ENCODE measurements at regions not wholly inside any gene's neighbourhood (a gene's known extent, or its start where the extent isn't known, plus 50 kb on each side); places are given as distances from the start of the nearest gene placed in this dataset.

DNA sequence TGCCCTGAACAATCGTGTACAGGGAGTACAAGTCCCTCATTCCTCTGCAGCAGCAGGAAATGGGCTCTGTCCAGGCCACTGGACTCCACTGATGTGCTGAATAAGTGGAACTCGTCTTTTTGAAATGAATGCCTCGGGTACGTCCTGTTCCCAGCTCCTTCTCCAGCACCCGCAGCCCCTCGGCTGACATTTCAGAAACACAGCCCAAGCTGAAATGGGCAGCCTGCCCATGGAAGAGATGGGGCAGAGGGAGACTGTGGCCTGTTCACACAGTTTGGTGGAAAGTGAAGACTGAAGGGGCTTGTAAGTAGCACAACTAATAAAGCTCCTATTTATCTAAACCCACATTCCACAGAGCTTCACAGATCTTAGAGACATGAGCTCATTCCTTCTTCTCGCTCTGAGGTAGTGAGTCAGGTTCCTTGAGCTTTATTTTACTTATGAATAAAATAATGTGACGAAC, 498.6 kb downstream of the TXNL1 start:
- H3K4me3 ChIP-seq (ENCODE audit: low read depth, low read length): no peak overlapping the region

DNA sequence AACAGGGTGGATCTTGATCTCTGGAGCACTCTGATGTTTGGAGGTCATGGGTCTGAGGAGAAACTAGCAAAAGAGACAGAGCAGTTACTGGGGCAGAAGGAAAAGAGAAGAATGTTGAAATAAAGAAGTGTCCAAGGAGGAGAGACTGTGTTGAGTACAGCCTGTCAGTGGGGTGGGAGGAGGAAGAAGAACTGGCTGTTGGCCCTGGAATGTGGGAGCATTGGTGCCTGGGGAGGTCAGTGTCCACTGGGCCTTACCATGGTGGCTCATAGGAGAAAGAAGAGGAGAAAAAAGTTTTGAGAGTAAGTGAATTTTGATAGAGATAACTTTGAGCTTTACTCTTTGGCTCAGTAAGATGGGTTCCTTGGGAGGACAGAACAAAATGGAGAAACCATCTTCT, 499.0 kb downstream of the TXNL1 start:
- no peak overlapping the region for H3K4me3 ChIP-seq (ENCODE audit: low read depth, low read length)

DNA sequence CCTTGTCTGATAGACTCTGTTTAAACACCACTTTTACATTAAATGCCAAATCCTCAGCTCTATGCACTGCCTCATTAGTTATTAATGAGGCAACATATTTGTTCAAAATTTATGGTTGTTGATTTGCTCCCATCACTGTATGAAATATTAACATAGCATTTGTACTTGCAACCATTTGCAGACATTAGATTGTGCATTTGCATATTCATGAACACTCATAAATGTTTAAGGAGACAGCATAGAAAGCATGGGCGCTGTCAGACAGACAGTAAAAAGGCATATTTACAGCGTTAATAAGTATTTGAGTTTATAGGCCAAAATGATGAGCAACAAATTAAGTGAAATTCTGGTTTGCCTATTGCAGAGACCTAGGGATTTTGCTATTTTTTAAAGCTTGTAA, 502.3 kb downstream of the TXNL1 start:
- H3K4me3 ChIP-seq (ENCODE audit: low read depth, low read length): no peak overlapping the region

DNA sequence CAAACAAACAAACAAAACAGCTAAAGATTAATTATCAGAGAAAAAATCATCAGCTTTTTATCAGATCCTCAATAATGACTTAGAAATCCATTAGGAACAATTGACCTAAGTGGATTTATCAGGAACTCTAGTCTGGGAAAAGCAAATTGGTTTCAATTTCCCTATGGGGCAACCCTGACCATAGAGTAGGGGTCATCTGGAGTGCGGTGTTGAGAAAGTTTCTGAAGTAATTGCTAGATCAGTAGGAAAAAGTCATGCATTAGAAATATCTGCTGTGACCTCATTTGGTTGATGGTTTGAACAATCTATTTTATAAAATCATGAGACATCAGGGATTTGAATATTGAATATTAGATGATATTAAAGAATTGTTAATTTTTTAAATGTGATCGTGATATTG, 507.9 kb downstream of the TXNL1 start:
- no peak overlapping the region for H3K4me3 ChIP-seq (ENCODE audit: low read depth, low read length)

DNA sequence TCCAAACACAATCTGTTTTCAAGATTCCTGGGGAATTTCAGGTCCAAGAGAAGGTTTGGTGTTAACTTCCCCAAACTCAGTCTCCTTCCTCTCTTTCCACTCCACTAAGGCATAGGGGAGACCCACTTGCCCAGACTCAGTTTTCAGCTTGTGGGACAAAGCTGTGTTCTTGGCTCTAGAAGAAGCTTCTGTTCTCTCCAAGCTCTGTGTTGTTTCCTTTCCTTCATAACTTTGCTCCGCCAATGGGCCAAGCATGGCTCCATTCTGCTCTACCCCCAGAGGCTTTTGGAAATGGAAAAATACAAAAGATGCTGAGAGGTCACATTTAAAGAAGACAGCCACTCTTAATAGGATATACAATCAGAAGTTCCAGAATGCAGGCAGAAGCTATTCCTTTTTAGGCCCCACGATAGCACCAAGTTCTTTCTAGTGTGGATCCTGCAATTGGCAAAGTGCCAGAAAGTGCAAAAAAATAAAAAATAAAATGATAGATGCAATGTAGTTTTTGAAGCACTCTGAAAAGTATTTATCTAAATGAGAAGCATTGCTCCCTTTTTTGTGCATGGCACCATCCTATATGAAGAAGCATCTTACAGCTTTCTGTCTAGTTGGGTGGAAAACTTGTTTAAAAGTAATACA, 510.1 kb downstream of the TXNL1 start:
- H3K4me3 ChIP-seq (ENCODE audit: low read depth, low read length): no peak overlapping the region

DNA sequence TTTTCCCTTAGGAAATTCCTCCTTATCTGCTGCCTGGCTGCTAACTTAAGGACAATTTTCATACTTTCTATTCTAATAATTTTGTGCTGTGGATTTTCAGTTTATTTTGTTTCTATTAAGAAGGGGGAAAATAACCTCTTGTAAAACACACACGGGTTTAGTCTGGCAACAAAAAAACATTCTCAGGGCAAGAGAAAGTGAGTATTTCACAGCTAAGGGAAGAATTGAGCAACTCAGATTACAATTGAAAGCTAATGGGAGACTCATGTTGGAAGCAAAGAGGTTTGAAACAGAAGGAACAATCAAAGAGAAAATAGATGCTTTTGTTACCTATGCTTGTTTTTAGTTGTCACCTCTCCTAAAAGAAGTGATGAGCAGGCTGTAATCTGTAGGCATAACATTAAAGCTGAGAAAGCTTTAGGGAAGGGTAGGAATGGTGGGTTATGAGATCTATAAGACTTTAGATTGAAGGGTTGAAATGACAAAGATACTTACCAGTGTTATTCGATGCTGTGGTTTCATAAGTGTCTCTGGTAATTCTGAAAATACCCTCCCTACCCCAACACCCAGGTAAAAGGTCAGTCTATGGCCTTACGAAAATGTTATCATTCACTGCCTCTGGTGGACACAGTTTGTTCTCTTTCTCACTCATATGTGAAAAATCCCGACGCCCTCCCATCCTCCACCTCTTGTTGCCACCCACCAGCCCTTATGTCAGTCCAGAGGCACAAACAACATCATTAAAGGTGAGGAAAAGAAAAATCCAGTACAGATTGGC, 510.9 kb downstream of the TXNL1 start:
- H3K4me3 ChIP-seq (ENCODE audit: low read depth, low read length): no peak overlapping the region

DNA sequence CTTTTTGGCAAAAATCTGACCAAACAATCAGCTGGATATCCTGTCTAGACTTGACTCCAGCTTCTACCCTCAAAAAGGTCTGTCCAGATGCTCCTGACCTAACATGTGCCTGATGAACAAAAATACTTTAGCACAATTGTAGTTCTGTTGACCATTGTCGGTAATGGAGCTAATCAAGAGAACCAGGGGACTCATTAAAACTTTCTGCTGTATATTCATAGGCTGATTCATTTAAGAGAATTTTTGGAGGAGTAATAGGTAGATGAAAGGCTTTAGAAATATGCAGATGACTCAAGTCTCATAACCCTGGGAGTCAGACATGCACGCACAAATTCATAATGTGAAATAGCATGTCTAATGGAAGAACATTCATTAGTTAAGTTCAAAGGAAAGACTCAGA, 514.2 kb downstream of the TXNL1 start:
- no peak overlapping the region for H3K4me3 ChIP-seq (ENCODE audit: low read depth, low read length)

DNA sequence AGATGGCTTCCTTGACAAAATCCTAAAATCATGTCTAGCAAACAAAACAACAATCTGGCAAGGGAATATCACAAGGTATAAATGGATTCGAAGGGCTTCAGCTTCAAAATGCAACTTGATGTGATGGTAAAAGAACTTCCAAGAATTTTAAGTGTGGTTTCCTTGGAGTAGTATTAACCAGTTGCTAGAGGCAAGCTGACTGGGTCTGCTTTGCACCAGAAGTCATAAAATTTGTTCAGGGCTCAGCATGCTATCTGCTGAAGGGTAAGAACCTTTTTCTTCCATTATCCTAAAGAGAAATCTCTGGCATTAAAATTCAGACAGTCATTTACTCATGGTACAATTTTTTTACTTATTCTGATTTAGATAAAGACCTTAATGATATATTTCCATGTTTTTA, 516.7 kb downstream of the TXNL1 start:
- no peak overlapping the region for H3K4me3 ChIP-seq (ENCODE audit: low read depth, low read length)

DNA sequence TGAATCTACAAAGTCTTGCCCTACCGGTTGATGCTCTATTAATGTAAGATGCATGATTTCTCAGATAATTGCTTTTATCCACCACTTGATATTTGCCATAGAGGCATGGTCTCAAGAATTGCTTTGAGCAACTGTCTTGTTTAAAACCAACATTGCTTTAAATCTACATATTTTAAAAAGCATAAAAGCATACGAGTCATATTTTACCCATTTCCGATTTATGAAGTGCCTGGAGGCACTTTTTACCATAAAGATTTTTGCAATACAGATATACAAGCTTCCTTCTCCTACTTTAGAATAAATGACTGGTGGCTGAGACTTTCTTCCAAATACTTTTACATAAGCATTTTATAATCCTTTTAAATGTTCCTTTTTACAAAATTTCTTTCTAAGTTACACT, 517.6 kb downstream of the TXNL1 start:
- no peak overlapping the region for H3K4me3 ChIP-seq (ENCODE audit: low read depth, low read length)

DNA sequence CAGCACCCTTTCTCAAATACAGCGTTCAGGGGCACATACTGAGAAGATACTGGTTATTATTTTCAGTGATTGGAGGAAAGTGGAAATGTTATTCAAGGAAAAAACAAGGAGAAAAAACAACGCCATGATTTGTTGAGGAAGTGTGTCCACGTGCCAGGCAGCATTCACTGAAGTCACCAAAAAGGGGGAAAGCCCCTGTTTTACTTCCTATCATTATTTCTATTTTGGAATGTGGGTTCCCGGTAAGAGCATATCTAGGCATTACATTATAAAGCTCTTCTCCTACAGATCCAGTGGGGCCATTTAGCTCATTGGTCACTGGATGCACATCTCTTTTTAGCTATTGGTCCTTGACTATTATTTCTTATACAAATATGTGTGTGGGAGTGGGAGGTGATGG, 518.7 kb downstream of the TXNL1 start:
- no peak overlapping the region for H3K4me3 ChIP-seq (ENCODE audit: low read depth, low read length)

DNA sequence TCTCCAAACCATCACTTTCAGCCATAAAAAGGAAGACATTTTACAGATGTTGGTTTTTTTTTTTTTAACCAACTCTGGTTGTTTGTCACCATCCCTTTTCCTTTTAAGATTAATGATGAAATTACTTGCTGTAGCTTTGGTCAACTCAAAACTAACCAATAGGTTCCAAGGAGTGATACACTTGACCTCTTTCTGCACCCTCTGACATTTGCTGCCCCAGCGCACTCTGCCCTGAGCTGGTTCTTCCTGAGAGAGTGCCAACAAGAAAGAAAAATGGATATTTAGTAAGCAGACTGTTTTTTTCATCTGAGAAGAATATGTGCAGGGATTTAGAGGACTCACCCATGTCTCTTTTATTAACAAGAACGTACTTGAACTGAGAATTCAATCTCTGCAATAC, 520.0 kb downstream of the TXNL1 start:
- no peak overlapping the region for H3K4me3 ChIP-seq (ENCODE audit: low read depth, low read length)

DNA sequence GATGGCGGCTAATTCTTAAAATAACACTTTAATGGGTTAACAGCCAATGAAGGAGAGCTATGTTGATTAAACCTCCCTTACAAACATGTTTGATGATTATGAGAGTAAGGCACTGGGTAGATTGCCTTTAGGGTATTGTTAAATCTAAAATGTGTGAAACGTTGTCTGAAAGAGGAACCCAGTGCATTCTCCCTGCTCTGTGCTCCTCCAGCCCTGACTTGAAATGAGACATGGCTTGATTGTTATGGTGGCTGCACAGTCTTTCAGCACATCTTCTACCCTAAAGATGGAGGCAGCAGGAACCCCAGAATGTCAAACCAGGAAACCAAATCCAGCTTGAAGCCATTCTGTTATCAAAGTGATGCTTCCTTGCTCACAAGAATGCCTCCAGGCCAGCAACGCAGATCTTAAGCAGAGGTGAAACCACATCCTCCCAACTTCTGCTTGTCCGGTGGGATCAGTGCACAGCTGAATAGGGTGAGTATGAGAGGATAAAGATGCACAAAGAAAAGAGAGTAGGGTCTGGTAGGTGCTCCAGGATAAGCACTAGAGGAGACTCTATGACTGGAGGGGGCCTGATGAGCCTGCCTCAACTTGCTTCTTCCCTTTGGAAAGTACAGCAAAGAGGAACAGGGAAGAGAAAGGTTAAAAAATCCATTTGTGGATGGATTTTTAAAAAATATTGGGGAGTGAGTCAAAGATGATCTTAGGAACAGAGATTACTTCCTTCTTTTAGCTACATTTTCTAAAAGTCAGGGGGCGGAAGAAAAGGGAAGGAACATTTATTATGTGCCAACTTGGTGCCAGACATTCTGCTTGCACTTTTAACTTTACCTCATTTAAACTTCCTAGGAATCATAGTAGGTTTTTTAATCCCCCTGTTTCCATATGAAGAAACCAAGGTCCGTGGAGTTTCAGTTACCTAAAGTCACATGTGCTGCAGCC, 523.0 kb downstream of the TXNL1 start:
- H3K4me3 ChIP-seq (ENCODE audit: low read depth, low read length): no peak overlapping the region

DNA sequence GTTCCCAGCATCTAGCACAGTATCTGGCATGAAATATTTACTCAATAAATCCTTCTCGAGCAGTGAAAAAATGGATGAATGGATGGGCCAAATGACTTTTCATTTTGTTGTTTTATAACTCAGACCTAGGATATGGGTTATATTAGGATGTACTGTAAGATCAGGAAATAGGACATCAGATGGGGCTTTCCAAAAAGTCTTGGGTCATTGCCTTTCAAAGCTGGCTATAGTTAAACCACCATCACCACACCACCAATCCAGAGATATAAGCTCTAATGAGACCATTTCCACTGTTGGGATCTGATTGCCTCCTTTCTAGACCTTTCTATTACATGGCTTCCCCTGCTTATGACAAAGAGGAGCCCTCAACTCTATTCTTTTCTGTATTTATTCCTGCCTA, 525.0 kb upstream of the TCF4 start:
- no peak overlapping the region for H3K4me3 ChIP-seq (ENCODE audit: low read depth, low read length)

DNA sequence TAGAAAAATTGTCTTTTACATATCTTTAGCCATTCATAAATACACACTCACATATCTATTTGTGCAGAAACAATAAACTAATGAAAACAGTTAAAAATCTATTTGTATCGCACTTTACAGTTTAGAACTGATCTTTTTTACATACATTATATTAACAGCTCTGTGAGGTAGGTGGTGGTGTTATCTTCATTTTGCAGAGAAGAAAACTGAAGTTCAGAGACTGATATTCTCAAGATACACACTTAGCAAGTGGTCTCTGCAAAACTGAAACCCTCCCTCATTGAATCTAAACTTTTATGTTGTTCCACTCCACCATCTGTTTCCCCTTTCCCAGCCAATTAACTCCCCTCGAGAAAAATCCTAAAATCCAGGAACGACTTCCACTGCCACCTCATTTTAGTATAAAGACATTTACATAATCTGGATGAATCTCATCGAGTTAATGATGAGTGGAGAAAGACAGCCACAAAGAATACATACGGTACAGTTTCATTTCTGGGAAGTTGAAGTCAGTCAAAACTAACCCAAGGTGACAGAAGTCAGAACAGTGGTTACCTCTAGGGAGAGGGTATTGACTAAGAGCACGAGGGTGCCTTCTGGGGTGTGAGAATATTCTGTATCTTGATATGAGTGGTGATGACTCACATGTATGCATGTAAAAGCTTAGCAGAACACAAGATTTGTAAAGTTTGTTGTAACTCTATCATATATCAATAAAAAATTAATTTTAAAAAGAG, 524.2 kb upstream of the TCF4 start:
- H3K4me3 ChIP-seq (ENCODE audit: low read depth, low read length): no peak overlapping the region

DNA sequence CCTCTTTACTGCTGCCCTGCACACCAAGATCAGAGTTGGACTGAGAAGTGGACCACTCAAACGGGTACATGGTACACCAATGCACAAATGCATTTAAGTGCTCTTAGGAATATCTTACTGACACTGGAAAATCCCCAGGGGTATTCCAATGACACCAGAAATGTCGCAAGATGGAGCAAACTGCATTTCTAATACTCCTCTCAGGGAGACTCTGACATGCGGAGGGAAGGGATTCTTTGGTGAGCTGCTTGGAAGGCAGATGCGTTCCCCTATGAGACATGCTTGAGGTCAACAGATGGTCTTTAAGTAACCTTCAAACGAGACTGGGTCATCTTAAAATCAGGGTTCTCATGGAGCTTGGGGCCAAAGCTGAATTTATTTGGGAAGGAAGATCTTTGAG, 521.8 kb upstream of the TCF4 start:
- no peak overlapping the region for H3K4me3 ChIP-seq (ENCODE audit: low read depth, low read length)

DNA sequence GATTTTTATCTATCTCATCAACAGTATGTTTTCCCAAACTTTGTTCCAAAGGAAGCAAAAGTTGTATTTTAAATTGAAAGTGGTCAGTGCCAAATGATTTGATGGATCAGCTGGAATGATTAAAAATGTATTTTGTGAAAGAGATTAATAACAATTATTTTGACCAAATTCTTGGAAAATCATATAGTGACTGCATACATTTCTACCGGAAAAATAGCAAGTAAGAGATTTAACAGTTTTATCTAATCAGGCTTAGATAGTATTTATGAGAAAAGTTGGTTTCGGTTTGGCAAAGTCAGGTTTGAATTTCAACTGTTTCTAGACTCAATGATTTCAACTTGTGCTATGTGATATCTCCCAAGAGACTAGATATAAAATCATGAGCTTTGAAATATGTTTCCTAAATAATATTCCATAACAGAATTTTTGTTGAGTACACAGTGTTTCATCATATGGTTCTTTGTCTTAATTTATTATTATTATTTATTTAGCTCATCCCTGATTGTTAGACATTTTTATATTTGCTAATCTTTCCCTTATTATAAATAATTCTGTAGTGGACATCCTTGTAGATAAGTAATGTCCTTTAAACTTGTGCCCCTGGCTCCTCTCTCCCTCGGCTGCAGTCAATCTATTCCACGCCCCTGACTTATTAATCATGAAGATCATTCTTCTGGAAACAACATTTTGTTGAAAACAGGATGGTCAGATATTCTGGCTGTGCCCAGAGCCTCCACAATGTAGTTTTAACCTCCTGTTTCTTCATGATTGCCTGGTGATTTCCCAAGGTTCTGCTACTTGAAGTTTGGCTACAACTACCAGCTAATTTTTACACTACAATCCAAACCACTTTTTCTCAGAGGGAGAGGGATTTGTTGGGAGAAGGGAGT, 520.7 kb upstream of the TCF4 start:
- H3K4me3 ChIP-seq (ENCODE audit: low read depth, low read length): no peak overlapping the region

DNA sequence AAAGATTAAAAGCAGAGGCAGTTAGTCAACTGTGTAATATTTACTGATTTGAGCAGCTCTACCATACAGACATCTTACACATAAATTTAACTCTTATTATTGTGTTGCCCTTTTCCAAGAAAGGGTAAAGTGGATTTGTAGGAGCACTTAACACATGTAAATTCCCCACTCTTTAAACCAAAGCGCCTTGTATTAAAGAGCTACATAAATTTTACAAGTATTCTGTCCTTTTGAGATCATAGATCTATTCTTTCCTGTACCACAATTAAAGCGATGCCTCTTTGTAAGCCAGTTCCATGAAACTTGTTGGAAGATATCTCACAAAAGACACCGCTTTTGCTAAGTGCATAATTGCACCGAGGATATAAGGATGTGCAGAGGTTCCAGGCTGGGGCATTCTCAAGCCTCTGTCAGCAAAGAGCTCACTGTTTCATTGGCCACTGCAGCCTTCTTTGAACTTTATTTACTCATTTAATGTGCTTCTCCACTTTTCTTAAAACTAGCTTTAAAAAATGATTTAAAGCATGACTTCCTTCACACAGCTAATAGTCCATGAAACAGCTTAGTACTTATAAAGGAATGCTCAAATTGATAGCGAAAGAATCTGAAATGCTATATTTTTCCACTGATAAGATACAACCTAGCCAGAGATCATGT, 520.0 kb upstream of the TCF4 start:
- no peak overlapping the region for H3K4me3 ChIP-seq (ENCODE audit: low read depth, low read length)

DNA sequence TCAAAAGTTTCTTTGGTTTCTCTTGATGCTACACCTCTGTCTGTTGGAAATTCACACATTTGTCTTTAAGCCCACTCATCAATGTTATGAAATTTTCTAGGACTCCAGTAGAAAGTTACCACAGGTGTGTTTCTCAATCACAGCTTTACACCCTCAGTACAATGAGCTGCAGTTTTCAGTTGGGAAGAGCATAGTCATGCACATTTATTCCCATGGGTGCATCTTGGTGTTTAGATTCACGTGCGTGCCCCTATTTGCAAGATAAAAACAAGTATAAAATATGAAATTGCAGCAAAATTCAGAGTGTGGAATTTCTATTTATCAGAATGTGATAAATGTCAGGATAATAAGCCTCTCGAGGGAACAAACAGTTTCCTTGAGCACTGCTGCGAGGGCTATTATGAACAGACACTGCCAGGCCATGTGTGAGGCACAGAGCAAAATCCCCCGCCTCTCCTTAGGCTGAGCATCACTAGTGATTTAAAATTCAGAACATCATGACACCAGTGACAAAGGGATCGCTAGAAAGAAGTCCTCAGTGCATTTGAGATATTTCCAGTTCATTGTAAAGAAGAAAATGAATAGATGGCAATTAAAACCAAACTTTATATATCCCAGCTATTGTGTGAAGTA, 512.2 kb upstream of the TCF4 start:
- no peak overlapping the region for H3K4me3 ChIP-seq (ENCODE audit: low read depth, low read length)

DNA sequence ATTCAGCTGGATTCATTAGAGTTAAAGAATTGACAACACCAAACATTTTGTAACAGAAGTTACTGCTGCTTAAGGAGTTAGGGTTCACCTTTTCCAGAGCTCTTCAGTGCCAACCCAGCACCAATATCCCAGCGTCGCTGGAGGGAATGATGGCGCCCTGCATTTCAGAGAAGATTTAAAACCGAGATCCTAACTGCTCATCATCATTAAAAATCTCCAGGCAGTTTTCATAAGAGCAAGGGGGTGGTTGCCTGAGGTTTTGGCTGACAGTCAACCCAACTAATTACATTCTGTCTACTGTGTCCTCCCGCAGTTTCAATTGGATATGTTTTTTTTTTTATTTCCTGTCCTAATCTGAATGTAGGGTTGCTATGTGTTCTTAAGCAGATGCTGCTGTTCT, 509.6 kb upstream of the TCF4 start:
- no peak overlapping the region for H3K4me3 ChIP-seq (ENCODE audit: low read depth, low read length)
